ENCODE measurements at regions not wholly inside any gene's neighbourhood (a gene's known extent, or its start where the extent isn't known, plus 50 kb on each side); places are given as distances from the start of the nearest gene placed in this dataset.

GRCh38 chr17:5747276-5747675, 163.0 kb upstream of the NLRP1 start:
- no peak overlapping the region for H3K27ac ChIP-seq
- H3K27me3 ChIP-seq (replicated peaks in 1 of 7): peaks cover 0 to 17% (median 0%) of the 10 kb centered on the region in 7 donors
- no peaks in the 10 kb centered on the region for H3K9me3 ChIP-seq
- H3K4me1 ChIP-seq: no peaks in the 10 kb centered on the region
- no peak for TF ChIP-seq POLR2A (IDR thresholded peaks at IDR 0.05)
- no peak for TF ChIP-seq POLR2AphosphoS5 (IDR thresholded peaks at IDR 0.05)
- TF ChIP-seq CTCF (IDR thresholded peaks at IDR 0.05 in 8 of 11, conservative IDR thresholded peaks at IDR 0.05 in 3 of 11): no peak
- H3K36me3 ChIP-seq: no peaks in the 10 kb centered on the region
- WGBS, 5 donors: 81 to 91% (median 83%) methylated on average over 3 of the region's 3 CpGs
- DNase-seq: no peak
- no peak overlapping the region for H3K4me3 ChIP-seq
- intact Hi-C loops (cut with DNase I; ENCODE audit: low total_unique reads): no loop called here

- intact Hi-C loops (cut with DNase I; ENCODE audit: low total_unique reads): no loop called here
- peaks cover 0 to 21% (median 0%) of the 10 kb centered on the region in 7 donors for H3K27me3 ChIP-seq (replicated peaks in 1 of 7)
- no peak for DNase-seq
- H3K36me3 ChIP-seq: no peaks in the 10 kb centered on the region
- no peaks in the 10 kb centered on the region for H3K4me1 ChIP-seq
- no peaks in the 10 kb centered on the region for H3K9me3 ChIP-seq
- H3K27ac ChIP-seq: no peak overlapping the region
- WGBS, 5 donors: 80 to 91% (median 86%) methylated on average over 4 of the region's 4 CpGs
- no peak overlapping the region for H3K4me3 ChIP-seq
- TF ChIP-seq POLR2A (IDR thresholded peaks at IDR 0.05) (no peak), POLR2AphosphoS5 (IDR thresholded peaks at IDR 0.05) (no peak), CTCF (IDR thresholded peaks at IDR 0.05 in 8 of 11, conservative IDR thresholded peaks at IDR 0.05 in 3 of 11) (no peak)
These were observed 163.7 kb upstream of the NLRP1 start for GRCh38 chr17:5747964-5748363.

GRCh38 chr17:5753421-5753820, 169.1 kb upstream of the NLRP1 start:
- Histone ChIP-seq H3K4me1 (no peaks in the 10 kb centered on the region), H3K4me3 (no peak overlapping the region), H3K36me3 (no peaks in the 10 kb centered on the region), H3K27me3 (replicated peaks in 1 of 7) (peaks cover 0 to 55% (median 0%) of the 10 kb centered on the region in 7 donors), H3K9me3 (no peaks in the 10 kb centered on the region), H3K27ac (no peak overlapping the region)
- TF ChIP-seq POLR2AphosphoS5 (IDR thresholded peaks at IDR 0.05): no peak
- no peak for DNase-seq
- 84 to 98% (median 88%) methylated on average over 2 of the region's 2 CpGs for WGBS, 5 donors
- intact Hi-C loops (cut with DNase I; ENCODE audit: low total_unique reads): no loop called here

DNA sequence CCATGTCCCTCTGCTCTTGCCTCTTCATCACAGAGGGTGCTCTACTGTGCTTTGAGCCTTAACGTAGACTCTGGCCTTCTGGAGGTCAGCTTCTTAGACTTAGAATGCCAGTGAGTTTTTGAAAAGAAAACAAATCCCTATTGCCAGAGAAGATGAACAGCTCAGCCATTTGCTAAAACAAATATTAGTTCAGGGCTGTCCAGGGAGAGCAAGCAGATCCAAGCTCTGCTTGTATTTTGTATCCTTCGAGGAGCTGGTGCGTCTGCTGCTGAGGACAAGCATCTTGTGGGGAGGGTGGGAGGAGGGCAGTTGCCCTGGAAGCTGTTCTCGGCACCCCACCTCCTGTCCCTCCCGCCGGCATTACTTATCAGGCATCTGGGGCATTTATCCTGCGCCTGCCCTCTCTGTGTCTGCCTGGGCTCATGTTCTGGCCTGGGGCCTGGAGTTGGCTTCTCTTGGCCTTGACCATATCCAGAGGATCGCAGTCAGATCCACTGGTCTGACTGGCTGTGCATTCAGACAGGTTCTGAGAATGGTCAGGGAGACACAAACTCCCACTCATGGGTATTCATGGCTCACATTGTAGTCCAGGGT, 173.1 kb upstream of the NLRP1 start:
- intact Hi-C loops (cut with DNase I; ENCODE audit: low total_unique reads): no loop called here
- TF ChIP-seq POLR2AphosphoS5 (IDR thresholded peaks at IDR 0.05) (no peak), CTCF (IDR thresholded peaks at IDR 0.05 in 8 of 11, conservative IDR thresholded peaks at IDR 0.05 in 3 of 11) (no peak), POLR2A (IDR thresholded peaks at IDR 0.05) (no peak)
- no peaks in the 10 kb centered on the region for H3K4me1 ChIP-seq
- 71 to 87% (median 80%) methylated on average over 6 to 8 of the region's 8 CpGs for WGBS, 5 donors
- H3K4me3 ChIP-seq: no peak overlapping the region
- peaks cover 0 to 73% (median 0%) of the 10 kb centered on the region in 7 donors for H3K27me3 ChIP-seq (replicated peaks in 1 of 7)
- no peaks in the 10 kb centered on the region for H3K9me3 ChIP-seq
- H3K27ac ChIP-seq: no peak overlapping the region
- no peaks in the 10 kb centered on the region for H3K36me3 ChIP-seq
- DNase-seq: no peak

DNA sequence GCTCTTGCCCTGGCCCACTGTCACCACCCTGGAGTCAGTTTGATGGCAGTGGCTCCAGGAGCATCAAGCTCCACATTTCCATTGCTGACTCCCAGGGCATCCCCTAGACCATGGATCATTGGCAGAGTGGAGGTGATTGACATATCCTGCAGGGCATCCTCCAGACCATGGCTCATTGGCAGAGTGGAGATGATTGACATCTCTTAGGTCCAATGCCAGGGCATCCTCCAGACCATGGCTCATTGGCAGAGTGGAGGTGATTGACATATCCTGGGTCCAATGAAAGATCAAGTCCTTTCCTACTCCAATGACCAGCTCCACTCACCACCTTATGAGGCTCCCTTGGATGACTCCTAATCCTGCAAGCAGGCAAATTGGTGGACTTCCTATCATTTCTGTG, 174.3 kb upstream of the NLRP1 start:
- no peak for TF ChIP-seq POLR2A (IDR thresholded peaks at IDR 0.05)
- TF ChIP-seq POLR2AphosphoS5 (IDR thresholded peaks at IDR 0.05): no peak
- TF ChIP-seq CTCF (IDR thresholded peaks at IDR 0.05 in 8 of 11, conservative IDR thresholded peaks at IDR 0.05 in 3 of 11): no peak
- intact Hi-C loops (cut with DNase I; ENCODE audit: low total_unique reads): no loop called here
- H3K36me3 ChIP-seq: no peaks in the 10 kb centered on the region

More for the DNA sequence above, 174.3 kb upstream of the NLRP1 start:
- Histone ChIP-seq H3K27ac (no peak overlapping the region), H3K27me3 (replicated peaks in 1 of 7) (peaks cover 0 to 72% (median 0%) of the 10 kb centered on the region in 7 donors), H3K9me3 (no peaks in the 10 kb centered on the region), H3K4me3 (no peak overlapping the region), H3K4me1 (no peaks in the 10 kb centered on the region)
- no peak for DNase-seq

All from spleen (tissue), 11 donors.